HCT116 (cell line): ENCODE measurements at regions not wholly inside any gene's neighbourhood (a gene's known extent, or its start where the extent isn't known, plus 50 kb on each side); places are given as distances from the start of the nearest gene placed in this dataset.

Source experiments
- ATAC-seq: fragments of 200-7000 bp; cut with Tn5 transposase; 2 replicates; pipeline ENCODE4 v1.9.1; 2020; ENCODE audit warnings: mild to moderate bottlenecking, moderate library complexity
- BruUV-seq: library from RNA; stranded (reverse); fragments of 400-500 nt; replicated peaks from 2 replicates; lab custom pipeline; 2021; lab: Mats Ljungman, UMichigan
- CTCF ChIA-PET: fragments of 300-600 bp; sonication (Branson Sonifier 250); formaldehyde crosslinking; loops from one replicate; lab custom pipeline; 2021; ENCODE audit warnings: antibody characterized with exemption; lab: Charles Lee
- POLR2A ChIA-PET: fragments of 300-600, 350-600 bp; sonication (Branson Sonifier 250); formaldehyde crosslinking; loops from one replicate; lab custom pipeline; 2021; ENCODE audit warnings: antibody characterized with exemption; lab: Charles Lee
- RAD21 ChIA-PET, 2 experiments: fragments of 300-600 bp; sonication (Branson Sonifier 250); formaldehyde crosslinking; loops; one replicate each; lab custom pipeline; 2023; ENCODE audit warnings: low total read pairs in 2 of 2; ENCODE audit not compliant: uncharacterized antibody in 2 of 2, unreplicated experiment in 2 of 2, low non-redundant PET in 1 of 2; lab: Charles Lee
- DNase-seq: peaks from one replicate; pipeline ENCODE4 v3.0.0-alpha.2; 2010; ENCODE audit warnings: low read depth, low spot score
- H2AFZ ChIP-seq: fragments of 200-600 bp; shearing (Covaris generic), sonication (generic); 2 replicates; pipeline ENCODE4 v1.6.1; 2017; ENCODE audit warnings: low read depth, mixed run types, mixed read lengths, antibody characterized with exemption, low read length; ENCODE audit not compliant: poor library complexity, severe bottlenecking
- H3K27ac ChIP-seq: 2 replicates; pipeline ENCODE4 v1.5.1; 2012; ENCODE audit warnings: low read depth, low read length
- H3K27me3 ChIP-seq: fragments of 200-600 bp; sonication (generic); 2 replicates; pipeline ENCODE4 v1.6.1; 2016; ENCODE audit warnings: mixed run types, low read length, mixed read lengths; ENCODE audit not compliant: insufficient read depth
- H3K36me3 ChIP-seq, 2 experiments: fragments of 200-500 bp in 1 of 2; fragments of 200-600 bp in 1 of 2; sonication (Bioruptor generic) in 1 of 2; sonication (generic) in 1 of 2; 2 replicates each; pipeline versions ENCODE4 v1.5.1 to v1.6.1; 2014 to 2016; ENCODE audit warnings: low read length in 2 of 2, inconsistent platforms in 1 of 2, mixed read lengths in 1 of 2, mixed run types in 1 of 2; ENCODE audit not compliant: insufficient read depth in 2 of 2, control insufficient read depth in 1 of 2
- H3K4me1 ChIP-seq, 2 experiments: fragments of 200-600 bp in 1 of 2; sonication (generic) in 1 of 2; 2 replicates each; pipeline versions ENCODE4 v1.5.1 to v1.6.1; 2012 to 2017; ENCODE audit warnings: low read length in 2 of 2, inconsistent platforms in 1 of 2, mild to moderate bottlenecking in 1 of 2, mixed read lengths in 1 of 2, mixed run types in 1 of 2, moderate library complexity in 1 of 2; ENCODE audit not compliant: insufficient read depth in 2 of 2, control insufficient read depth in 1 of 2
- H3K4me2 ChIP-seq: fragments of 200-600 bp; sonication (generic); 2 replicates; pipeline ENCODE4 v1.6.1; 2017; ENCODE audit warnings: mixed run types, low read length, mixed read lengths
- H3K4me3 ChIP-seq, 2 experiments: fragments of 200-600 bp in 1 of 2; sonication (generic) in 1 of 2; replicated peaks in 1 of 2; 2 replicates each; pipeline ENCODE4 v1.5.1; 2011 to 2016; ENCODE audit warnings: low read length in 2 of 2, control low read depth in 1 of 2, low read depth in 1 of 2, mild to moderate bottlenecking in 1 of 2, mixed read lengths in 1 of 2, mixed run types in 1 of 2
- H3K79me2 ChIP-seq: fragments of 200-600 bp; sonication (generic); 2 replicates; pipeline ENCODE4 v1.6.1; 2017; ENCODE audit warnings: mild to moderate bottlenecking, mixed run types, low read length, moderate library complexity, mixed read lengths; ENCODE audit not compliant: insufficient read depth
- H3K9ac ChIP-seq: fragments of 200-600 bp; sonication (generic); 2 replicates; pipeline ENCODE4 v1.6.1; 2016; ENCODE audit warnings: low read length, mixed read lengths
- H3K9me2 ChIP-seq: fragments of 200-600 bp; sonication (generic), shearing (Covaris generic); 2 replicates; pipeline ENCODE4 v1.6.1; 2017; ENCODE audit warnings: mixed run types, mild to moderate bottlenecking, moderate library complexity; ENCODE audit not compliant: insufficient read depth
- H3K9me3 ChIP-seq, 2 experiments: fragments of 200-500 bp in 1 of 2; fragments of 200-600 bp in 1 of 2; sonication (Bioruptor generic) in 1 of 2; sonication (generic) in 1 of 2; 2 replicates each; pipeline ENCODE4 v1.6.1; 2014 to 2017; ENCODE audit warnings: low read length in 2 of 2, mixed read lengths in 2 of 2, inconsistent platforms in 1 of 2, low read depth in 1 of 2, mild to moderate bottlenecking in 1 of 2, mixed run types in 1 of 2, moderate library complexity in 1 of 2; ENCODE audit not compliant: control insufficient read depth in 1 of 2, insufficient read depth in 1 of 2
- H4K20me1 ChIP-seq: fragments of 200-600 bp; sonication (generic), shearing (Covaris generic); 2 replicates; pipeline ENCODE4 v1.6.1; 2017; ENCODE audit warnings: mixed run types, mild to moderate bottlenecking, moderate library complexity; ENCODE audit not compliant: insufficient read depth
- ATF3 ChIP-seq: IDR thresholded peaks from 2 replicates; pipeline ENCODE4 v1.6.1; 2012
- CBX3 ChIP-seq: IDR thresholded peaks from 2 replicates; pipeline ENCODE4 v1.6.1; 2012; ENCODE audit warnings: low read depth
- CTCF ChIP-seq, 3 experiments: fragments of 200-600 bp in 1 of 3; sonication (generic) in 1 of 3; IDR thresholded peaks in 2 of 3; conservative IDR thresholded peaks in 1 of 3; 2 replicates each; pipeline ENCODE4 v1.5.1; 2012 to 2017; ENCODE audit warnings: low read depth in 2 of 3, low read length in 2 of 3, antibody characterized with exemption in 1 of 3, borderline replicate concordance in 1 of 3, control low read depth in 1 of 3, mild to moderate bottlenecking in 1 of 3, mixed read lengths in 1 of 3, mixed run types in 1 of 3, moderate library complexity in 1 of 3; ENCODE audit not compliant: insufficient read depth in 1 of 3
- EGR1 ChIP-seq: IDR thresholded peaks from 2 replicates; pipeline ENCODE4 v1.6.1; 2012; ENCODE audit warnings: low read depth
- EZH2 ChIP-seq: fragments of 200-600 bp; sonication (generic); IDR thresholded peaks from 2 replicates; pipeline ENCODE4 v1.6.1; 2017; ENCODE audit warnings: antibody characterized with exemption, mixed run types
- EZH2phosphoT487 ChIP-seq: fragments of 200-600 bp; IDR thresholded peaks from 2 replicates; pipeline ENCODE4 v1.6.1; 2018; ENCODE audit warnings: antibody characterized with exemption, borderline replicate concordance
- FOSL1 ChIP-seq: IDR thresholded peaks from 2 replicates; pipeline ENCODE4 v1.6.1; 2012; ENCODE audit warnings: low read depth
- MAX ChIP-seq: IDR thresholded peaks from 2 replicates; pipeline ENCODE4 v1.6.1; 2012
- POLR2AphosphoS5 ChIP-seq: IDR thresholded peaks from 2 replicates; pipeline ENCODE4 v1.6.1; 2011; ENCODE audit warnings: mild to moderate bottlenecking, low read depth, low read length, moderate library complexity
- RAD21 ChIP-seq: IDR thresholded peaks from 2 replicates; pipeline ENCODE4 v1.6.1; 2012; ENCODE audit warnings: low read depth, mild to moderate bottlenecking
- SIN3A ChIP-seq: IDR thresholded peaks from 2 replicates; pipeline ENCODE4 v1.6.1; 2012; ENCODE audit warnings: low read depth
- YY1 ChIP-seq: IDR thresholded peaks from 2 replicates; pipeline ENCODE4 v1.6.1; 2011; ENCODE audit warnings: low read length, low read depth, moderate library complexity, mild to moderate bottlenecking; ENCODE audit not compliant: insufficient replicate concordance; ENCODE audit errors: extremely low read depth
- ZFX ChIP-seq: fragments of 450-650 bp; IDR thresholded peaks from 2 replicates; pipeline ENCODE4 v1.6.1; 2017
- ZNF274 ChIP-seq: fragments of 200-500 bp; sonication (Bioruptor generic); IDR thresholded peaks from 2 replicates; pipeline ENCODE4 v1.6.1; 2014; ENCODE audit warnings: mild to moderate bottlenecking, low read depth, low read length, inconsistent platforms
- intact Hi-C: fragments of 100-400 bp; cut with micrococcal nuclease; formaldehyde crosslinking; loops from 2 replicates; pipeline ENCODE4 v1.10.0; 2022

- no peaks in the 10 kb centered on the region for H3K9me2 ChIP-seq
- no peaks in the 10 kb centered on the region for H4K20me1 ChIP-seq
- no peaks in the 10 kb centered on the region for H3K36me3 ChIP-seq
- ChIA-PET POLR2A (no interaction called here), RAD21 (no interaction called here), CTCF (no interaction called here)
- H3K27me3 ChIP-seq, result peaks cover 62% of the 10 kb centered on the region
- ATAC-seq (no peak), DNase-seq (no peak)
- intact Hi-C loops, result no loop called here
- H3K4me3 ChIP-seq, result no peak overlapping the region
- H3K9ac ChIP-seq, result no peak overlapping the region
- H3K9me3 ChIP-seq, result no peaks in the 10 kb centered on the region
- H3K4me1 ChIP-seq, result no peaks in the 10 kb centered on the region
- H3K4me2 ChIP-seq, result no peak overlapping the region
- BruUV-seq, result no TSS peak
- TF ChIP-seq EGR1 (no peak), CTCF (IDR thresholded peaks at IDR 0.05 in 2 of 3, conservative IDR thresholded peaks at IDR 0.05 in 1 of 3; ENCODE audit: borderline replicate concordance in 1 of 3, insufficient read depth in 1 of 3, low read depth in 2 of 3, low read length in 2 of 3) (no peak), MAX (no peak), ZNF274 (no peak), POLR2AphosphoS5 (no peak), FOSL1 (no peak), ZFX (no peak), YY1 (no peak), EZH2phosphoT487 (no peak), EZH2 (no peak), ATF3 (no peak), RAD21 (no peak), SIN3A (no peak), CBX3 (no peak)
- no peak overlapping the region for H3K27ac ChIP-seq
- H3K79me2 ChIP-seq, result no peaks in the 10 kb centered on the region
- no peak overlapping the region for H2AFZ ChIP-seq
Observed at GRCh38 chr2:236679884-236680860, 110.5 kb downstream of the ACKR3 start.
